GM12892 (cell line): ENCODE measurements at regions not wholly inside any gene's neighbourhood (a gene's known extent, or its start where the extent isn't known, plus 50 kb on each side); places are given as distances from the start of the nearest gene placed in this dataset.

ENCODE experiments used
- POLR2A ChIP-seq: IDR thresholded peaks from 2 replicates; pipeline ENCODE4 v1.6.1; 2011; ENCODE audit warnings: low read depth, low read length, control low read depth
- POLR2AphosphoS5 ChIP-seq: IDR thresholded peaks from 2 replicates; pipeline ENCODE4 v1.6.1; 2011; ENCODE audit warnings: low read depth, low read length, control low read depth
- TAF1 ChIP-seq: IDR thresholded peaks from 2 replicates; pipeline ENCODE4 v1.6.1; 2011; ENCODE audit warnings: low read depth, mild to moderate bottlenecking, control low read depth, low read length, borderline replicate concordance

- TF ChIP-seq POLR2A (no peak), POLR2AphosphoS5 (no peak), TAF1 (no peak)
Measured at GRCh38 chr2:217117523-217117922, 257.7 kb upstream of the TNP1 start.
